ENCODE measurements at regions not wholly inside any gene's neighbourhood (a gene's known extent, or its start where the extent isn't known, plus 50 kb on each side); places are given as distances from the start of the nearest gene placed in this dataset.

- peak in 1 of 2 donors; percentile 21 for DNase-seq
Observed at GRCh38 chr19:32224371-32225244, 120.8 kb upstream of the ZNF507 start.

- no peak for DNase-seq
Observed at GRCh38 chr19:32227561-32228165, 117.7 kb upstream of the ZNF507 start.

- no peak for DNase-seq
Observed at GRCh38 chr19:32230441-32230840, 115.0 kb upstream of the ZNF507 start.

GRCh38 chr19:32231020-32231419 lies 114.4 kb upstream of the ZNF507 start:
- no peak for DNase-seq

- DNase-seq, result no peak
Observed at GRCh38 chr19:32231691-32232090, 113.7 kb upstream of the ZNF507 start.

DNA sequence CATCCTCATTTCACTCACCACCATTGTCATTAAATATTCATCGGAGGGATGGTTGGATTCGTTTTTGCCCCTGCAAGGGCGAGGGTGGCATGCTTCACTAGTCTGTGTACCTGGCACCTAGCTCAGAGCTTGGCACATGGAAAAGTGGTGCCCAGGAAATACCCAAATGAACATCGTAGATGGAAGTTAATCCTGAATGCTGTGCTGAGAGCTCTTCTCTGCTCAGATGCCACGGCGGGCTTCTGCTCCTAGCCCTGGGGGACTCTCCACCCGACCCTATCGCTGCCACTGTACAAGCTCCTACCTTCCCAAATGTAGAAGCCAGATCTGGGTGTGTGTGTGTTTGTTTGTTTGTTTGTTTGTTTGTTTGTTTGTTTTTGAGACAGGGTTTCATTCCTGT lies 113.0 kb upstream of the ZNF507 start:
- DNase-seq, result no peak

DNA sequence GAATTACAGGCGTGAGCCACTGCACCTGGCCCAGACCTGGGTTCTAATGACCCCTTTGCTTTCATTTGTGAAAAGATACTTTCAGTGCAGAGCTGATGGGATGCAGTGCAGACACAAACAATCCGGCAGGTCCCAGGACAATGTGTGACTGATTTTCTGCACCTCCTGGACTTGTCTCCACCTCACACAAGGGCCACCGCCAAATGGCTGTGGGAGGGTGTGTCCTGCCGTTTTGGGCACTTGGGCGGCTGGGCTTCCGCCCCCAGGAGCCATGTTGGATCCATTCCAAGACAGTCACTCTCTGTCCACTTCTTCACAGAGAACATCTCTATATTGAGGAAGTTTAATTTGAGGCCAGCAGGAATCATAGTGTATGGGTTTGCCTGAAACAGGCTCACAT lies 112.3 kb upstream of the ZNF507 start:
- no peak for DNase-seq

GRCh38 chr19:32233885-32234284 lies 111.5 kb upstream of the ZNF507 start:
- DNase-seq, result peak; percentile 3 to 14

DNA sequence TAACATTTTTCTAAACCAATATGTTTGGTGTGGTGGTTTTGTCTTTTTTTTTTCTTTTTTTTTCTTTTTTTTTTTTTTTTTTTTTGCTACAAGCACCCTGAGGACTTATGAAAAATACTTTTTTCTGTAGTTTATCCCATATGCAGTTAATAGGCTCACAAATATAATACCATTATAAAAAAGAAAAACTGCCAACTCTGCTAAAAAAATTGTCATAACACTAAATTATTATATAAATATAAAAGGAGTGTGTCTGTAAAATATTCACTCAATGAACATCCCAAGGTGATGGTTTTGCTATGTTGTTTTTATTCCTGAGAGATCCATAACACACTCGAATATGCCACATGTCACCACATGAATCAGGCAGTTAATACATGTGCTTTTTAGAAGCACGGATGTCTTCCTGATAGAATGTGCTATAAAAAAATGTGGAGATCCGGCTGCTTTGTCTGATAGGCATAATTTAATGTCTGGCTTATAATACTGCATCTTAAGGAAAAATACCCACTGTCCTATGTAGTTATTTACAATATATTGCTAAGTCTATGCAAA lies 110.7 kb upstream of the ZNF507 start:
- no peak for DNase-seq

DNA sequence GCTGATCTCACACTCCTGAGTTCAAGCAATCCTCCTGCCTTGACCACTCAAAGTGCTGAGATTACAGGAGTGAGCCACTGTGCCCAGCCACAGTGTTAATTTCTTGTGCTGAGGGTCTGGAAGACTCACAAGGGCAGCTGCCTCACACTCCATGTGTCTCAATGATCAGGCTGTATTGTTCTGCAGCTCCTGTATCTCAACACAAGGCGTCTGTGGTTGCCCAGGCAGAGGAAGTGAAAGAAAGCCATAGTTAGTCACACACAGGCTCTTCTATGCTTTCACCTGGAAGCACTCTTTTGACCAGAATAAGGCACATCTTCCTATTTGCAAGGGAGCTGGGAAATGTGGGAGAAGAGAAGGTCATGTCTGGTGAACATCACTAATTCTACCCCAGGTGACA lies 107.3 kb upstream of the ZNF507 start:
- DNase-seq, result no peak

DNA sequence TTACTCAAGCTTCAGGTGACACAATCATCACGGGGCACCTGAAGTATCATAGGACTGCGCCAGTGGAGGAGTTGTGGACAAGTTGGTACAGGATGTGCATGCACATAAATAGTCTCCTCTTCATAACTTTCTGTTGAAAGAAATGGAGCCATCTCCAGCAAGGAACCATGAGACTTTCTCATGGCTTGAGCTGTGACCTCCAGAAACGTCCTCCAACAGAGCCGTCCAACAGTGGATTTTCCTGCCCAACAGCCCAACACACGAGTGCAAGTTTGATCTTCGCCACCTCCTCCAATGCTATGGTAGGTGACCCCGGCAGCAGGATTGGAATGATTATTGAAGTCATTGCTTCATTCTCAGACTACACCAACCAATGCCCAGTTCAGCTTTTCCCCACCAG lies 105.1 kb upstream of the ZNF507 start:
- no peak for DNase-seq

DNA sequence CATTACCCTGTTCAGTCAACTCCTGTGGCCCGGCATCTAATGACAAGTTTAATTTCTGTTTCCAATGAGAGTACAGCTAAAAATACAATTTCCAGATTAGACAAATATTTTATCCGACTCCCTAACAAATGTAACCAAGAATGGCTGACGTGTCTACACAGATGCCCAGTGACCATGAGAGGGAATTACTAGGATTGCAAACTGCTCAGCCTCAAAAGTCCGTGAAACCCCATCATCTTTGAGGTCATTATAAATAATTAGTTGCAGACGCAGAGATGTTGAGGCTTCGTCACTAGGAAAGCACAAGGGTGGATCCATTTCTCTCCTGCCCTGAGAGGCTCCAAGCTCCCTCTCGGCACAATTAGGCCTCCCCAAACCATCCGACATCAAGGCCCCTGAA lies 104.1 kb upstream of the ZNF507 start:
- no peak for DNase-seq

GRCh38 chr19:32241932-32242710 lies 103.3 kb upstream of the ZNF507 start:
- no peak for DNase-seq

- no peak for DNase-seq
Observed at GRCh38 chr19:32246006-32246405, 99.4 kb upstream of the ZNF507 start.

GRCh38 chr19:32251634-32252332 lies 93.6 kb upstream of the ZNF507 start:
- no peak for DNase-seq

GRCh38 chr19:32252333-32252669 lies 93.1 kb upstream of the ZNF507 start:
- no peak for DNase-seq

- no peak for DNase-seq
Observed at GRCh38 chr19:32253683-32254508, 91.5 kb upstream of the ZNF507 start.

DNA sequence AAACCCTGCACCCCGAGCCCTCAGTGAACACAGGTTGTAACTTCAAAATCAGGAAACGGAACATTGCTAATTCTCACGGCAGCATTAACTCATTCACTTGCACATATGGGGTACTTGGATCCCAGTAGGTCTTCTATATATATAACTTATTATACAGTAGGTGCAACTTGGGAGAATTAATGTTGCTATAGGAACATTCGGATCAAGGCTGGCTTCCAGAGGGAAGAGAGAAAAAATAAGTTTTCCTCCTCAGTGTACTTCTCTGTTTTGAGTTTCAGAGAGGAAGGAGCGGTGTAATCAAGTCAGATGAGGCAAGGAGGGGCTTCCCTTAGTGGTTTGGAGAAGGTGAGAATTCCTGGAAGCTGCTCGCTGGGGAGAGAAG lies 90.9 kb upstream of the ZNF507 start:
- DNase-seq, result peak in 1 of 2 donors; percentile 14

- no peak for DNase-seq
Observed at GRCh38 chr19:32255536-32256295, 89.7 kb upstream of the ZNF507 start.

GRCh38 chr19:32256341-32256975 lies 89.0 kb upstream of the ZNF507 start:
- DNase-seq, result no peak
